DOHH2 (cell line): ENCODE measurements at regions not wholly inside any gene's neighbourhood (a gene's known extent, or its start where the extent isn't known, plus 50 kb on each side); places are given as distances from the start of the nearest gene placed in this dataset.

Source experiments
- H3F3A ChIP-seq: fragments of 200-600 bp; sonication (generic), shearing (Covaris generic); 2 replicates; pipeline ENCODE4 v1.6.0; 2016; ENCODE audit warnings: antibody characterized with exemption, mild to moderate bottlenecking; ENCODE audit not compliant: control insufficient read depth, insufficient read depth
- H3K27ac ChIP-seq: fragments of 200-600 bp; sonication (generic); 2 replicates; pipeline ENCODE4 v1.5.1; 2014; ENCODE audit warnings: low read depth, mild to moderate bottlenecking, low read length, moderate library complexity
- H3K27me3 ChIP-seq: fragments of 200-600 bp; sonication (generic); 2 replicates; pipeline ENCODE4 v1.6.1; 2014; ENCODE audit warnings: mild to moderate bottlenecking, low read length, mixed read lengths; ENCODE audit not compliant: control insufficient read depth
- H3K36me3 ChIP-seq: fragments of 200-600 bp; sonication (generic); 2 replicates; pipeline ENCODE4 v1.6.1; 2014; ENCODE audit warnings: mild to moderate bottlenecking, low read length, moderate library complexity, mixed read lengths; ENCODE audit not compliant: control insufficient read depth
- H3K4me1 ChIP-seq: fragments of 200-600 bp; sonication (generic); 2 replicates; pipeline ENCODE4 v1.6.1; 2014; ENCODE audit warnings: mild to moderate bottlenecking, low read length, mixed read lengths; ENCODE audit not compliant: control insufficient read depth
- H3K4me2 ChIP-seq: fragments of 200-600 bp; sonication (generic); 2 replicates; pipeline ENCODE4 v1.6.0; 2014; ENCODE audit warnings: mild to moderate bottlenecking, low read length, moderate library complexity
- H3K4me3 ChIP-seq: fragments of 200-600 bp; sonication (generic); 2 replicates; pipeline ENCODE4 v1.5.1; 2014; ENCODE audit warnings: mild to moderate bottlenecking, low read length, mixed read lengths
- H3K79me2 ChIP-seq: fragments of 200-600 bp; sonication (generic); 2 replicates; pipeline ENCODE4 v1.6.1; 2014; ENCODE audit warnings: mild to moderate bottlenecking, low read length, mixed read lengths; ENCODE audit not compliant: control insufficient read depth
- H3K9me2 ChIP-seq: fragments of 200-600 bp; sonication (generic); replicated peaks from 2 replicates; pipeline ENCODE4 v1.6.1; 2014; ENCODE audit warnings: mild to moderate bottlenecking, low read length, mixed read lengths; ENCODE audit not compliant: control insufficient read depth
- H3K9me3 ChIP-seq: fragments of 200-600 bp; sonication (generic); 2 replicates; pipeline ENCODE4 v1.6.1; 2014; ENCODE audit warnings: antibody characterized with exemption, low read length, mixed read lengths; ENCODE audit not compliant: control insufficient read depth, insufficient read depth
- H4K20me1 ChIP-seq: fragments of 200-600 bp; sonication (generic); 2 replicates; pipeline ENCODE4 v1.6.0; 2014; ENCODE audit warnings: low read depth, mild to moderate bottlenecking, antibody characterized with exemption, low read length, moderate library complexity; ENCODE audit not compliant: control insufficient read depth, insufficient read depth
- CTCF ChIP-seq: fragments of 200-600 bp; sonication (generic); IDR thresholded peaks from one replicate; pipeline ENCODE4 v1.5.1; 2014; ENCODE audit warnings: antibody characterized with exemption, mild to moderate bottlenecking, low read depth, low read length; ENCODE audit not compliant: poor library complexity, severe bottlenecking
- EZH2phosphoT487 ChIP-seq: fragments of 200-600 bp; sonication (generic); IDR thresholded peaks from 2 replicates; pipeline ENCODE4 v1.6.1; 2017; ENCODE audit warnings: borderline replicate concordance, mild to moderate bottlenecking, antibody characterized with exemption, low read length, moderate library complexity, mixed read lengths

- no peak overlapping the region for H3K4me3 ChIP-seq
- H4K20me1 ChIP-seq, result no peaks in the 10 kb centered on the region
- H3K9me3 ChIP-seq, result peaks cover 4% of the 10 kb centered on the region
- H3K36me3 ChIP-seq, result no peaks in the 10 kb centered on the region
- TF ChIP-seq EZH2phosphoT487, result no peak
- H3K4me2 ChIP-seq, result no peak overlapping the region
- no peaks in the 10 kb centered on the region for H3K79me2 ChIP-seq
- H3K9me2 ChIP-seq, result no peaks in the 10 kb centered on the region; the same call in 1 of the 2 replicates
- H3K27me3 ChIP-seq, result no peaks in the 10 kb centered on the region
- no peaks in the 10 kb centered on the region for H3F3A ChIP-seq
- no peak overlapping the region for H3K27ac ChIP-seq
- no peaks in the 10 kb centered on the region for H3K4me1 ChIP-seq
Measured at GRCh38 chr4:128483041-128483440, 195.4 kb upstream of the PGRMC2 start.

GRCh38 chr4:128481752-128482480, 194.3 kb upstream of the PGRMC2 start:
- Histone ChIP-seq H3K4me3 (no peak overlapping the region), H3K9me2 (no peaks in the 10 kb centered on the region), H3K27me3 (no peaks in the 10 kb centered on the region), H3K4me1 (no peaks in the 10 kb centered on the region), H3K27ac (no peak overlapping the region), H3K36me3 (no peaks in the 10 kb centered on the region), H3K4me2 (no peak overlapping the region), H3K79me2 (no peaks in the 10 kb centered on the region), H3K9me3 (peaks cover 4% of the 10 kb centered on the region), H4K20me1 (no peaks in the 10 kb centered on the region), H3F3A (no peaks in the 10 kb centered on the region)
- no peak for TF ChIP-seq EZH2phosphoT487
- no peak for TF ChIP-seq CTCF

- Histone ChIP-seq H3K9me2 (no peaks in the 10 kb centered on the region), H3K4me3 (no peak overlapping the region), H3K9me3 (peaks cover 4% of the 10 kb centered on the region), H4K20me1 (no peaks in the 10 kb centered on the region), H3K27ac (no peak overlapping the region), H3K36me3 (no peaks in the 10 kb centered on the region), H3F3A (no peaks in the 10 kb centered on the region), H3K79me2 (no peaks in the 10 kb centered on the region), H3K4me1 (no peaks in the 10 kb centered on the region), H3K27me3 (no peaks in the 10 kb centered on the region), H3K4me2 (no peak overlapping the region)
- TF ChIP-seq CTCF (no peak), EZH2phosphoT487 (no peak)
Measured at GRCh38 chr4:128480945-128481344, 193.3 kb upstream of the PGRMC2 start.

GRCh38 chr4:128477540-128477939, 189.9 kb upstream of the PGRMC2 start:
- Histone ChIP-seq H3K4me3 (no peak overlapping the region), H3K4me1 (no peaks in the 10 kb centered on the region), H3F3A (no peaks in the 10 kb centered on the region), H3K79me2 (no peaks in the 10 kb centered on the region), H4K20me1 (no peaks in the 10 kb centered on the region), H3K9me2 (no peaks in the 10 kb centered on the region), H3K27me3 (no peaks in the 10 kb centered on the region), H3K9me3 (no peaks in the 10 kb centered on the region), H3K36me3 (no peaks in the 10 kb centered on the region), H3K4me2 (no peak overlapping the region), H3K27ac (no peak overlapping the region)
- no peak for TF ChIP-seq EZH2phosphoT487
- no peak for TF ChIP-seq CTCF
